Nephron (organoid): ENCODE measurements at regions not wholly inside any gene's neighbourhood (a gene's known extent, or its start where the extent isn't known, plus 50 kb on each side); places are given as distances from the start of the nearest gene placed in this dataset.
"Not testable (repeated sequence)": the region's sequence is repeated elsewhere in the genome, so short reads cannot be mapped to it uniquely, and the experiment has no call there.

ENCODE experiments used
- H3K27ac Mint-ChIP-seq, 3 experiments: 2 replicates each; pipeline ENCODE4 v1.8.0; 2020; ENCODE audit warnings: mixed read lengths in 3 of 3, mild to moderate bottlenecking in 2 of 3, moderate library complexity in 1 of 3
- H3K27me3 Mint-ChIP-seq: 2 replicates; pipeline ENCODE4 v1.8.0; 2021; ENCODE audit warnings: low read depth, mild to moderate bottlenecking, moderate library complexity, mixed read lengths
- H3K36me3 Mint-ChIP-seq: 2 replicates; pipeline ENCODE4 v1.8.0; 2020; ENCODE audit warnings: low read depth, mixed read lengths
- H3K4me1 Mint-ChIP-seq: 2 replicates; pipeline ENCODE4 v1.8.0; 2020; ENCODE audit warnings: mixed read lengths
- H3K4me3 Mint-ChIP-seq, 3 experiments: 2 replicates each; pipeline ENCODE4 v1.8.0; 2020; ENCODE audit warnings: mild to moderate bottlenecking in 3 of 3, mixed read lengths in 3 of 3, moderate library complexity in 2 of 3
- H3K9me3 Mint-ChIP-seq: 2 replicates; pipeline ENCODE4 v1.8.0; 2020; ENCODE audit warnings: mixed read lengths
- CTCF ChIP-seq, 3 experiments: fragments of 200-600 bp; sonication (generic); IDR thresholded peaks; one replicate each; pipeline ENCODE4 v1.5.0; 2021; ENCODE audit warnings: antibody characterized with exemption in 3 of 3; ENCODE audit not compliant: unreplicated experiment in 3 of 3

- Mint-ChIP-seq H3K4me1 (no peaks in the 10 kb centered on the region), H3K27ac (no peak overlapping the region), H3K27me3 (no peaks in the 10 kb centered on the region), H3K36me3 (no peaks in the 10 kb centered on the region), H3K4me3 (no peak overlapping the region), H3K9me3 (peaks cover 10% of the 10 kb centered on the region)
- no peak for TF ChIP-seq CTCF (IDR thresholded peaks at IDR 0.05; ENCODE audit: unreplicated experiment in 3 of 3)
Observed at GRCh38 chr6:72466971-72467566, 154.8 kb upstream of the KCNQ5 start.

GRCh38 chr6:72469406-72469983 lies 152.4 kb upstream of the KCNQ5 start:
- not testable (repeated sequence) for H3K27ac Mint-ChIP-seq, H3K4me3 Mint-ChIP-seq, H3K4me1 Mint-ChIP-seq, H3K27me3 Mint-ChIP-seq, H3K36me3 Mint-ChIP-seq
- peaks cover 10% of the 10 kb centered on the region for H3K9me3 Mint-ChIP-seq

GRCh38 chr6:72476051-72476450 lies 145.8 kb upstream of the KCNQ5 start:
- Mint-ChIP-seq H3K27me3 (no peaks in the 10 kb centered on the region), H3K4me1 (no peaks in the 10 kb centered on the region), H3K27ac (no peak overlapping the region), H3K4me3 (no peak overlapping the region), H3K9me3 (peaks cover 6% of the 10 kb centered on the region), H3K36me3 (no peaks in the 10 kb centered on the region)
- TF ChIP-seq CTCF (IDR thresholded peaks at IDR 0.05; ENCODE audit: unreplicated experiment in 3 of 3) = no peak

GRCh38 chr6:72476646-72477045 lies 145.2 kb upstream of the KCNQ5 start:
- Mint-ChIP-seq H3K4me3 (no peak overlapping the region), H3K4me1 (no peaks in the 10 kb centered on the region), H3K9me3 (peaks cover 2% of the 10 kb centered on the region), H3K36me3 (no peaks in the 10 kb centered on the region), H3K27ac (no peak overlapping the region), H3K27me3 (no peaks in the 10 kb centered on the region)
- no peak for TF ChIP-seq CTCF (IDR thresholded peaks at IDR 0.05; ENCODE audit: unreplicated experiment in 3 of 3)

DNA sequence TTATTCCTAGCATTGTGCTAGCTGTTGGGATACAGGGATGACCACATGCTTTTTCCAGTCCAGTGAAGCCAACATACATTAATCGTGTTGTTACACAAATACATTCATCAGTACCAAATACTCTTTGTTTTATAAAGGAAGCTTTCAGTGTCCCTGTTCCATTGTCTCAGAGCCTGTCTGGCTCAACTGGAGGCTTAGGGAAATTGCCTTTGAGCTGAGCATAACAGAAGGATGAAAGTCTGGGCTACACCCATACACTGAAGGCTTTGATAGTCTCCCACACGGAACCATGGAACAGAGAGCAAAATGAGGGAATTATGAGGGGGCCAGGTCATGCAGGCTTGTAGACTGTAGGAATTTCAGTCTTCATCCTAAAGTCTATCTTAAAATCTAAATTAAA lies 126.4 kb upstream of the KCNQ5 start:
- no peak overlapping the region for H3K27ac Mint-ChIP-seq
- no peaks in the 10 kb centered on the region for H3K36me3 Mint-ChIP-seq
- H3K27me3 Mint-ChIP-seq = no peaks in the 10 kb centered on the region
- no peaks in the 10 kb centered on the region for H3K9me3 Mint-ChIP-seq
- no peak for TF ChIP-seq CTCF (IDR thresholded peaks at IDR 0.05; ENCODE audit: unreplicated experiment in 3 of 3)
- no peaks in the 10 kb centered on the region for H3K4me1 Mint-ChIP-seq
- no peak overlapping the region for H3K4me3 Mint-ChIP-seq

DNA sequence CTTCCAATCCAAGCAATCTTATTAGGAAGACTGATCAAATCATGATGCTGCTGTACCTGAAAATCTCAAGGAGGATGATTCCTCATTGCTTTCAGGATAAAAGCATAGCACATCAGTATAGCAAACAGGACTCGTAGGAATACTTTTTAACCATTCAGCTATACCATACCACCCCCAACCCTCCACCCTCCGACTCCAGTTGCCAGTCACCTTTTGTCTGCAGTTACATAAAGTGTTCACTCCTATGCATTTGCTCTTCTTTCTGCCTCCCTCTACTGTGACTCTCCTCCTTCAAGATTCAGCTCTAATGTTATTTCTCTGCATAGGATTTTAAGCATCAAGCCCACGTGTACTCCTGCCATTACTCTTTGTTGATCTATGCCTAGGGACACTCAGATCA lies 124.7 kb upstream of the KCNQ5 start:
- no peaks in the 10 kb centered on the region for H3K9me3 Mint-ChIP-seq
- no peak overlapping the region for H3K27ac Mint-ChIP-seq
- no peaks in the 10 kb centered on the region for H3K36me3 Mint-ChIP-seq
- H3K4me1 Mint-ChIP-seq = no peaks in the 10 kb centered on the region
- no peak for TF ChIP-seq CTCF (IDR thresholded peaks at IDR 0.05; ENCODE audit: unreplicated experiment in 3 of 3)
- H3K27me3 Mint-ChIP-seq = no peaks in the 10 kb centered on the region
- H3K4me3 Mint-ChIP-seq = no peak overlapping the region
